B cell (primary cell): ENCODE measurements at regions not wholly inside any gene's neighbourhood (a gene's known extent, or its start where the extent isn't known, plus 50 kb on each side); places are given as distances from the start of the nearest gene placed in this dataset.

Experiments used
- CTCF ChIP-seq: fragments of 200-600 bp; IDR thresholded peaks from one replicate; pipeline ENCODE4 v1.8.0; 2022; ENCODE audit warnings: antibody characterized with exemption, mild to moderate bottlenecking
- EZH2 ChIP-seq: IDR thresholded peaks from 2 replicates; pipeline ENCODE4 v1.6.1; 2012; ENCODE audit warnings: borderline replicate concordance, low read depth, mild to moderate bottlenecking, moderate library complexity, low read length; ENCODE audit not compliant: insufficient read depth, poor library complexity, severe bottlenecking

- no peak for TF ChIP-seq CTCF
- no peak for TF ChIP-seq EZH2
Measured at GRCh38 chr19:23563326-23563725, 123.7 kb downstream of the ZNF675 start.
